SK-N-SH treated with all-trans-retinoic acid at 6 μM for 48 hours (cell line): ENCODE measurements at regions not wholly inside any gene's neighbourhood (a gene's known extent, or its start where the extent isn't known, plus 50 kb on each side); places are given as distances from the start of the nearest gene placed in this dataset.

Source experiments
- ATAC-seq: fragments of 200-7000 bp; cut with Tn5 transposase; 3 replicates; pipeline ENCODE4 v1.9.1; 2020; ENCODE audit warnings: mild to moderate bottlenecking, moderate library complexity
- ARNTL ChIP-seq: fragments of 450-650 bp; formaldehyde crosslinking; IDR thresholded peaks from 2 replicates; pipeline ENCODE4 v1.5.0; 2020; ENCODE audit warnings: low read depth, mild to moderate bottlenecking, moderate library complexity, borderline replicate concordance
- BACH2 ChIP-seq: fragments of 250-450 bp; sonication (Bioruptor Pico); IDR thresholded peaks from 2 replicates; pipeline ENCODE4 v1.9.0; 2021; ENCODE audit warnings: mild to moderate bottlenecking, borderline replicate concordance
- CREB5 ChIP-seq: fragments of 250-450 bp; sonication (Bioruptor Pico); IDR thresholded peaks from 2 replicates; pipeline ENCODE4 v1.5.1; 2020; ENCODE audit warnings: low read depth, mild to moderate bottlenecking, moderate library complexity
- CSDC2 ChIP-seq: fragments of 250-450 bp; sonication (Bioruptor Pico); IDR thresholded peaks from 2 replicates; pipeline ENCODE4 v1.5.0; 2020; ENCODE audit warnings: mild to moderate bottlenecking, moderate library complexity
- CSRNP3 ChIP-seq: fragments of 250-450 bp; sonication (Bioruptor Pico); IDR thresholded peaks from 2 replicates; pipeline ENCODE4 v1.5.1; 2021; ENCODE audit warnings: mild to moderate bottlenecking, moderate library complexity
- ESRRG ChIP-seq: fragments of 250-450 bp; sonication (Bioruptor Pico); IDR thresholded peaks from 2 replicates; pipeline ENCODE4 v1.6.1; 2021; ENCODE audit warnings: mild to moderate bottlenecking
- GLIS3 ChIP-seq: fragments of 250-450 bp; sonication (Bioruptor Pico); IDR thresholded peaks from 2 replicates; pipeline ENCODE4 v1.5.0; 2020; ENCODE audit warnings: mild to moderate bottlenecking, moderate library complexity
- ISL1 ChIP-seq: fragments of 250-450 bp; sonication (Bioruptor Pico); IDR thresholded peaks from 2 replicates; pipeline ENCODE4 v2.1.2; 2022; ENCODE audit warnings: mild to moderate bottlenecking, moderate library complexity
- OSR1 ChIP-seq: fragments of 250-450 bp; sonication (Bioruptor Pico); IDR thresholded peaks from 2 replicates; pipeline ENCODE4 v1.8.0; 2022; ENCODE audit warnings: moderate library complexity, mild to moderate bottlenecking, inconsistent platforms
- PATZ1 ChIP-seq: fragments of 250-450 bp; sonication (Bioruptor Pico); IDR thresholded peaks from 2 replicates; pipeline ENCODE4 v1.8.0; 2020; ENCODE audit warnings: mild to moderate bottlenecking, moderate library complexity, borderline replicate concordance
- POU6F1 ChIP-seq: fragments of 250-450 bp; sonication (Bioruptor Pico); IDR thresholded peaks from 2 replicates; pipeline ENCODE4 v1.8.0; 2021; ENCODE audit warnings: low read depth, mild to moderate bottlenecking, moderate library complexity, borderline replicate concordance
- RARB ChIP-seq: fragments of 250-450 bp; sonication (Bioruptor Pico); IDR thresholded peaks from 2 replicates; pipeline ENCODE4 v1.8.0; 2021; ENCODE audit warnings: mild to moderate bottlenecking, moderate library complexity
- TOX ChIP-seq: fragments of 250-450 bp; sonication (Bioruptor Pico); IDR thresholded peaks from 2 replicates; pipeline ENCODE4 v1.8.0; 2021; ENCODE audit warnings: mild to moderate bottlenecking, moderate library complexity, borderline replicate concordance
- TSHZ2 ChIP-seq: fragments of 250-450 bp; sonication (Bioruptor Pico); IDR thresholded peaks from 2 replicates; pipeline ENCODE4 v1.5.0; 2020; ENCODE audit warnings: mild to moderate bottlenecking, moderate library complexity
- ZC3H10 ChIP-seq: fragments of 250-450 bp; sonication (Bioruptor Pico); IDR thresholded peaks from 2 replicates; pipeline ENCODE4 v1.5.1; 2021; ENCODE audit warnings: mild to moderate bottlenecking, moderate library complexity
- ZFP3 ChIP-seq: fragments of 250-450 bp; sonication (Bioruptor Pico); IDR thresholded peaks from 2 replicates; pipeline ENCODE4 v1.5.0; 2020; ENCODE audit warnings: mild to moderate bottlenecking, moderate library complexity
- ZFP30 ChIP-seq: fragments of 450-650 bp; formaldehyde crosslinking; IDR thresholded peaks from 2 replicates; pipeline ENCODE4 v1.5.0; 2022; ENCODE audit warnings: mild to moderate bottlenecking, moderate library complexity
- ZNF565 ChIP-seq: fragments of 450-650 bp; formaldehyde crosslinking; conservative IDR thresholded peaks from 2 replicates; pipeline ENCODE4 v1.5.0; 2020; ENCODE audit warnings: low read depth, mild to moderate bottlenecking, moderate library complexity
- ZNF70 ChIP-seq: fragments of 450-650 bp; formaldehyde crosslinking; IDR thresholded peaks from 2 replicates; pipeline ENCODE4 v1.5.0; 2020; ENCODE audit warnings: mild to moderate bottlenecking, moderate library complexity
- ZNF8 ChIP-seq: fragments of 450-650 bp; formaldehyde crosslinking; IDR thresholded peaks from 2 replicates; pipeline ENCODE4 v1.5.0; 2020; ENCODE audit warnings: mild to moderate bottlenecking, moderate library complexity

GRCh38 chr4:187798385-187798784, 197.2 kb upstream of the ZFP42 start:
- ATAC-seq, result no peak
- TF ChIP-seq ARNTL (CRISPR knock-in tag) (no peak), ZNF565 (CRISPR knock-in tag) (no peak), POU6F1 (CRISPR knock-in tag) (no peak), BACH2 (no peak), PATZ1 (no peak), ZFP30 (CRISPR knock-in tag) (no peak), CREB5 (no peak), ESRRG (CRISPR knock-in tag) (no peak), RARB (CRISPR knock-in tag) (no peak), TOX (no peak), CSDC2 (CRISPR knock-in tag) (no peak), ZC3H10 (CRISPR knock-in tag) (no peak), GLIS3 (no peak), ZNF8 (CRISPR knock-in tag) (no peak), CSRNP3 (CRISPR knock-in tag) (no peak), TSHZ2 (CRISPR knock-in tag) (no peak)
- TF ChIP-seq, all 23 proteins: peak for 0

GRCh38 chr4:187799735-187800134, 195.8 kb upstream of the ZFP42 start:
- ATAC-seq, result no peak
- TF ChIP-seq ZC3H10 (CRISPR knock-in tag) (no peak), PATZ1 (no peak), GLIS3 (no peak), ZFP30 (CRISPR knock-in tag) (no peak), ZFP3 (no peak), CSDC2 (CRISPR knock-in tag) (no peak), POU6F1 (CRISPR knock-in tag) (no peak), BACH2 (no peak), ESRRG (CRISPR knock-in tag) (no peak)
- TF ChIP-seq, all 23 proteins: peak for 0

GRCh38 chr4:187811591-187811990, 184.0 kb upstream of the ZFP42 start:
- no peak for ATAC-seq
- TF ChIP-seq OSR1 (no peak), CSDC2 (CRISPR knock-in tag) (no peak), PATZ1 (no peak), ZNF70 (CRISPR knock-in tag) (no peak), POU6F1 (CRISPR knock-in tag) (no peak), ESRRG (CRISPR knock-in tag) (no peak), ZNF8 (CRISPR knock-in tag) (no peak), ISL1 (CRISPR knock-in tag) (no peak)
